GM12878 (cell line): ENCODE measurements at regions not wholly inside any gene's neighbourhood (a gene's known extent, or its start where the extent isn't known, plus 50 kb on each side); places are given as distances from the start of the nearest gene placed in this dataset.

Experiments used
- CHD1 ChIP-seq: IDR thresholded peaks from 2 replicates; pipeline ENCODE4 v1.6.1; 2012; ENCODE audit warnings: low read depth, low read length, improper control_type of control experiment
- EP300 ChIP-seq, 2 experiments: fragments of 150-350 bp in 1 of 2; IDR thresholded peaks; 2 replicates each; pipeline ENCODE4 v1.6.1; 2011 to 2012; ENCODE audit warnings: low read depth in 2 of 2, low read length in 2 of 2, borderline replicate concordance in 1 of 2, improper control_type of control experiment in 1 of 2, inconsistent platforms in 1 of 2; ENCODE audit not compliant: control insufficient read depth in 1 of 2
- EZH2 ChIP-seq: IDR thresholded peaks from 2 replicates; pipeline ENCODE4 v1.6.1; 2012; ENCODE audit warnings: low read depth, mild to moderate bottlenecking, control low read depth, inconsistent platforms, low read length, borderline replicate concordance; ENCODE audit not compliant: control insufficient read depth
- FOS ChIP-seq: IDR thresholded peaks from 3 replicates; pipeline ENCODE4 v1.6.1; 2011; ENCODE audit warnings: borderline replicate concordance; ENCODE audit not compliant: insufficient read length; ENCODE audit errors: extremely low read depth
- NBN ChIP-seq: fragments of 450-650 bp; IDR thresholded peaks from 2 replicates; pipeline ENCODE4 v1.6.1; 2016
- POLR2A ChIP-seq: IDR thresholded peaks from 2 replicates; pipeline ENCODE4 v1.6.1; 2011; ENCODE audit warnings: low read depth, mild to moderate bottlenecking, low read length
- POLR2AphosphoS2 ChIP-seq: IDR thresholded peaks from 2 replicates; pipeline ENCODE4 v1.6.1; 2011; ENCODE audit warnings: low read depth, mild to moderate bottlenecking, low read length, improper control_type of control experiment, moderate library complexity
- POLR2AphosphoS5 ChIP-seq: IDR thresholded peaks from 2 replicates; pipeline ENCODE4 v1.6.1; 2011; ENCODE audit warnings: mild to moderate bottlenecking, low read length, inconsistent platforms
- SPI1 ChIP-seq: IDR thresholded peaks from 2 replicates; pipeline ENCODE4 v1.6.1; 2011; ENCODE audit warnings: low read depth, mild to moderate bottlenecking, low read length, moderate library complexity, borderline replicate concordance; ENCODE audit not compliant: insufficient read depth
- SRF ChIP-seq, 2 experiments: IDR thresholded peaks; 2 replicates each; pipeline ENCODE4 v1.6.1; 2011; ENCODE audit warnings: low read depth in 2 of 2, low read length in 2 of 2, mild to moderate bottlenecking in 1 of 2, moderate library complexity in 1 of 2
- SUZ12 ChIP-seq: fragments of 200-600 bp; sonication (generic); IDR thresholded peaks from one replicate; pipeline ENCODE4 v1.6.1; 2018; ENCODE audit warnings: antibody characterized with exemption, mild to moderate bottlenecking; ENCODE audit not compliant: unreplicated experiment
- USF1 ChIP-seq: IDR thresholded peaks from 2 replicates; pipeline ENCODE4 v1.6.1; 2011; ENCODE audit warnings: borderline replicate concordance, low read depth, mild to moderate bottlenecking, moderate library complexity, mixed read lengths, low read length; ENCODE audit not compliant: insufficient read depth; ENCODE audit errors: extremely low read length
- TF ChIP-seq, protein P1 (sequence below), 3 experiments: IDR thresholded peaks in 2 of 3; conservative IDR thresholded peaks in 1 of 3; 2 replicates each; pipeline ENCODE4 v1.5.1; 2011; ENCODE audit warnings: low read depth in 3 of 3, low read length in 3 of 3, mild to moderate bottlenecking in 3 of 3, control low read depth in 2 of 3, moderate library complexity in 2 of 3, inconsistent platforms in 1 of 3, mixed read lengths in 1 of 3; ENCODE audit not compliant: control insufficient read depth in 2 of 3, insufficient read depth in 1 of 3; ENCODE audit errors: extremely low read depth in 1 of 3

GRCh38 chr1:58983162-58983561, 199.3 kb upstream of the JUN start:
- no peak for TF ChIP-seq POLR2AphosphoS5
- TF ChIP-seq, protein P1, sequence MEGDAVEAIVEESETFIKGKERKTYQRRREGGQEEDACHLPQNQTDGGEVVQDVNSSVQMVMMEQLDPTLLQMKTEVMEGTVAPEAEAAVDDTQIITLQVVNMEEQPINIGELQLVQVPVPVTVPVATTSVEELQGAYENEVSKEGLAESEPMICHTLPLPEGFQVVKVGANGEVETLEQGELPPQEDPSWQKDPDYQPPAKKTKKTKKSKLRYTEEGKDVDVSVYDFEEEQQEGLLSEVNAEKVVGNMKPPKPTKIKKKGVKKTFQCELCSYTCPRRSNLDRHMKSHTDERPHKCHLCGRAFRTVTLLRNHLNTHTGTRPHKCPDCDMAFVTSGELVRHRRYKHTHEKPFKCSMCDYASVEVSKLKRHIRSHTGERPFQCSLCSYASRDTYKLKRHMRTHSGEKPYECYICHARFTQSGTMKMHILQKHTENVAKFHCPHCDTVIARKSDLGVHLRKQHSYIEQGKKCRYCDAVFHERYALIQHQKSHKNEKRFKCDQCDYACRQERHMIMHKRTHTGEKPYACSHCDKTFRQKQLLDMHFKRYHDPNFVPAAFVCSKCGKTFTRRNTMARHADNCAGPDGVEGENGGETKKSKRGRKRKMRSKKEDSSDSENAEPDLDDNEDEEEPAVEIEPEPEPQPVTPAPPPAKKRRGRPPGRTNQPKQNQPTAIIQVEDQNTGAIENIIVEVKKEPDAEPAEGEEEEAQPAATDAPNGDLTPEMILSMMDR (IDR thresholded peaks at IDR 0.05 in 2 of 3, conservative IDR thresholded peaks at IDR 0.05 in 1 of 3; ENCODE audit: control insufficient read depth in 2 of 3, extremely low read depth in 1 of 3, insufficient read depth in 1 of 3, low read depth in 3 of 3, low read length in 3 of 3) = no peak
- TF ChIP-seq EZH2 = no peak
- TF ChIP-seq SPI1 = no peak
- TF ChIP-seq POLR2AphosphoS2 = no peak
- TF ChIP-seq POLR2A = no peak
- no peak for TF ChIP-seq CHD1
- TF ChIP-seq FOS = no peak
- no peak for TF ChIP-seq EP300 (IDR thresholded peaks at IDR 0.05; ENCODE audit: borderline replicate concordance in 1 of 2, control insufficient read depth in 1 of 2, low read depth in 2 of 2, low read length in 2 of 2)
- TF ChIP-seq SUZ12 = no peak
- TF ChIP-seq NBN = no peak
- no peak for TF ChIP-seq SRF (IDR thresholded peaks at IDR 0.05; ENCODE audit: low read depth in 2 of 2, low read length in 2 of 2)
- TF ChIP-seq USF1 = no peak
